MCF 10A (cell line): ENCODE measurements at regions not wholly inside any gene's neighbourhood (a gene's known extent, or its start where the extent isn't known, plus 50 kb on each side); places are given as distances from the start of the nearest gene placed in this dataset.

ENCODE experiments used
- BruUV-seq: library from RNA; stranded (reverse); fragments of 400-500 nt; replicated peaks from 2 replicates; lab custom pipeline; 2021; lab: Mats Ljungman, UMichigan
- CTCF ChIA-PET: fragments of 300-600 bp; sonication (Branson Sonifier 250); formaldehyde crosslinking; extraction: SDS; loops from one replicate; lab custom pipeline; 2021; ENCODE audit warnings: antibody characterized with exemption, inconsistent platforms; lab: Yijun Ruan, JAX
- POLR2A ChIA-PET: fragments of 300-600, 350-650 bp; sonication (Branson Sonifier 250); formaldehyde crosslinking; extraction: SDS; loops from one replicate; lab custom pipeline; 2020; ENCODE audit warnings: antibody characterized with exemption, inconsistent platforms; lab: Yijun Ruan, JAX
- DNase-seq: peaks from one replicate; pipeline ENCODE4 v3.0.0-alpha.2; 2018; ENCODE audit not compliant: unreplicated experiment
- H3K27ac Mint-ChIP-seq: one replicate; pipeline ENCODE4 v1.8.0; 2022; ENCODE audit warnings: mild to moderate bottlenecking, low read depth, mixed read lengths; ENCODE audit not compliant: unreplicated experiment
- H3K27me3 Mint-ChIP-seq: one replicate; pipeline ENCODE4 v1.8.0; 2022; ENCODE audit warnings: mixed read lengths; ENCODE audit not compliant: insufficient read depth, unreplicated experiment
- H3K36me3 Mint-ChIP-seq: one replicate; pipeline ENCODE4 v1.8.0; 2022; ENCODE audit warnings: mild to moderate bottlenecking, moderate library complexity, mixed read lengths; ENCODE audit not compliant: insufficient read depth, unreplicated experiment
- H3K4me1 Mint-ChIP-seq: one replicate; pipeline ENCODE4 v1.8.0; 2022; ENCODE audit warnings: mixed read lengths; ENCODE audit not compliant: insufficient read depth, unreplicated experiment
- H3K4me3 Mint-ChIP-seq: one replicate; pipeline ENCODE4 v1.8.0; 2022; ENCODE audit warnings: mild to moderate bottlenecking, moderate library complexity, mixed read lengths; ENCODE audit not compliant: unreplicated experiment
- H3K9me3 Mint-ChIP-seq: one replicate; pipeline ENCODE4 v1.8.0; 2022; ENCODE audit warnings: mixed read lengths; ENCODE audit not compliant: unreplicated experiment
- intact Hi-C: fragments of 100-400 bp; cut with micrococcal nuclease; formaldehyde crosslinking; loops from 2 replicates; pipeline ENCODE4 v1.14.1; 2022
- TF ChIP-seq, protein P1 (sequence below): fragments of 200-600 bp; IDR thresholded peaks from one replicate; pipeline ENCODE4 v1.8.0; 2022; ENCODE audit warnings: antibody characterized with exemption, mild to moderate bottlenecking; ENCODE audit not compliant: unreplicated experiment

GRCh38 chr16:25395528-25395927 is 137.9 kb upstream of the ZKSCAN2 start:
- no TSS peak for BruUV-seq
- H3K9me3 Mint-ChIP-seq = peaks cover 40% of the 10 kb centered on the region
- no peak overlapping the region for H3K27ac Mint-ChIP-seq
- POLR2A ChIA-PET = no interaction called here
- no peaks in the 10 kb centered on the region for H3K4me1 Mint-ChIP-seq
- intact Hi-C loops = no loop called here
- H3K36me3 Mint-ChIP-seq = no peaks in the 10 kb centered on the region
- no peaks in the 10 kb centered on the region for H3K27me3 Mint-ChIP-seq
- CTCF ChIA-PET = no interaction called here
- H3K4me3 Mint-ChIP-seq = no peak overlapping the region
- no peak for DNase-seq
- TF ChIP-seq, protein P1, sequence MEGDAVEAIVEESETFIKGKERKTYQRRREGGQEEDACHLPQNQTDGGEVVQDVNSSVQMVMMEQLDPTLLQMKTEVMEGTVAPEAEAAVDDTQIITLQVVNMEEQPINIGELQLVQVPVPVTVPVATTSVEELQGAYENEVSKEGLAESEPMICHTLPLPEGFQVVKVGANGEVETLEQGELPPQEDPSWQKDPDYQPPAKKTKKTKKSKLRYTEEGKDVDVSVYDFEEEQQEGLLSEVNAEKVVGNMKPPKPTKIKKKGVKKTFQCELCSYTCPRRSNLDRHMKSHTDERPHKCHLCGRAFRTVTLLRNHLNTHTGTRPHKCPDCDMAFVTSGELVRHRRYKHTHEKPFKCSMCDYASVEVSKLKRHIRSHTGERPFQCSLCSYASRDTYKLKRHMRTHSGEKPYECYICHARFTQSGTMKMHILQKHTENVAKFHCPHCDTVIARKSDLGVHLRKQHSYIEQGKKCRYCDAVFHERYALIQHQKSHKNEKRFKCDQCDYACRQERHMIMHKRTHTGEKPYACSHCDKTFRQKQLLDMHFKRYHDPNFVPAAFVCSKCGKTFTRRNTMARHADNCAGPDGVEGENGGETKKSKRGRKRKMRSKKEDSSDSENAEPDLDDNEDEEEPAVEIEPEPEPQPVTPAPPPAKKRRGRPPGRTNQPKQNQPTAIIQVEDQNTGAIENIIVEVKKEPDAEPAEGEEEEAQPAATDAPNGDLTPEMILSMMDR = no peak

DNA sequence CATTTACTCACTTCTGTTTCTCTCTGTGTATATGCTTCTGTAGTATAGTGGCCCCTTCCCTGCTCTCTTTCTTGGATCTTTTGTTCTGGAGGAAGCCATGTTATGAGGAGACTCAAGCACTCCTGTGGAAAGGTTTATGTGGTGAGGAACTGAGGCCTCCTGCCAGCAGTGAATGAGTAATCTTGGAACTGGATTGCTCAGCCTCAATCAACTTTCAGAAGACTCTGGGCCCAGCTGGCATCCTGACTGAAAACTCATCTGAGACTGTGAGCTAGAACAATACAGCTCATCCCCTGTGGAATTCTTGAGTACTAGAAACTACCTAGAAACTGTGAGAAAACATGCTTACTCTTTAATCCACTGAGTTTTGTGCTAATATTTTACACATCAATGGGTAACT is 133.1 kb upstream of the ZKSCAN2 start:
- no peak overlapping the region for H3K4me3 Mint-ChIP-seq
- no peak for DNase-seq
- intact Hi-C loops = no loop called here
- ChIA-PET CTCF (no interaction called here), POLR2A (no interaction called here)
- H3K36me3 Mint-ChIP-seq = no peaks in the 10 kb centered on the region
- BruUV-seq = no TSS peak
- no peak overlapping the region for H3K27ac Mint-ChIP-seq
- H3K27me3 Mint-ChIP-seq = no peaks in the 10 kb centered on the region
- H3K9me3 Mint-ChIP-seq = peaks cover 25% of the 10 kb centered on the region
- H3K4me1 Mint-ChIP-seq = no peaks in the 10 kb centered on the region
- TF ChIP-seq, protein P1 = no peak

GRCh38 chr16:25374556-25374955 is 116.9 kb upstream of the ZKSCAN2 start:
- H3K27ac Mint-ChIP-seq = no peak overlapping the region

DNA sequence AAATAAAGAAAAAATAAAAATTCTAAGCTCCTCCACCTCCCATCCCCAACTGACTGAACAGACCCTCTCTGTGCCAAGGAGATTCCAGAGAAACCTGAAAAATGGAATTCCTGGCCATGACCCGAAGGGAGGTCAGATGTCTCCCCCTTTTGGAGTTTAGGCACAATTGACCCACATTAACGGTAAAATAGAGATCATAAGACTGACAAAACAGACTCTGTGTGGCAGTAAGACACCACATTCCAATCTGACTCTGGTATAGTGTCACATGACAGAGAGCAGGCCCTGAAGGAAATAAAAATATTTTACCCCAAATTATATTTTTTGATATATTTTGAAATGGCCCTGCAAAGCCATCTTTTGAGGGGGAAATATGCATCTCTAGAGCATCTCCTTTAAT is 115.1 kb upstream of the ZKSCAN2 start:
- H3K9me3 Mint-ChIP-seq = peaks cover 22% of the 10 kb centered on the region
- intact Hi-C loops = no loop called here
- H3K4me1 Mint-ChIP-seq = no peaks in the 10 kb centered on the region
- BruUV-seq = no TSS peak
- no peaks in the 10 kb centered on the region for H3K36me3 Mint-ChIP-seq
- no peak overlapping the region for H3K4me3 Mint-ChIP-seq
- ChIA-PET CTCF (interaction anchor here (0.6 to 0.7 kb wide), 2 partner anchors 11 to 1484 kb away, joined by 3 to 6 read pairs; no protein-coding TSS in a partner anchor), POLR2A (no interaction called here)
- DNase-seq = no peak
- TF ChIP-seq, protein P1 = no peak
- no peak overlapping the region for H3K27ac Mint-ChIP-seq
- H3K27me3 Mint-ChIP-seq = no peaks in the 10 kb centered on the region

More at GRCh38 chr16:25374556-25374955, 116.9 kb upstream of the ZKSCAN2 start:
- intact Hi-C loops = no loop called here
- CTCF ChIA-PET = interaction anchor here (0.6 kb wide), 1 partner anchor 317 kb away, joined by 3 read pairs; no protein-coding TSS in a partner anchor
- no TSS peak for BruUV-seq
- H3K36me3 Mint-ChIP-seq = no peaks in the 10 kb centered on the region
- POLR2A ChIA-PET = no interaction called here
- no peaks in the 10 kb centered on the region for H3K27me3 Mint-ChIP-seq
- H3K4me1 Mint-ChIP-seq = no peaks in the 10 kb centered on the region
- DNase-seq = no peak
- H3K9me3 Mint-ChIP-seq = peaks cover 23% of the 10 kb centered on the region
- no peak overlapping the region for H3K4me3 Mint-ChIP-seq
- TF ChIP-seq, protein P1 = no peak
